ENCODE measurements at regions not wholly inside any gene's neighbourhood (a gene's known extent, or its start where the extent isn't known, plus 50 kb on each side); places are given as distances from the start of the nearest gene placed in this dataset.

GRCh38 chr7:109235316-109235715, 665.6 kb downstream of the DNAJB9 start:
- no peak overlapping the region for H3K27ac Mint-ChIP-seq
- no peaks in the 10 kb centered on the region for H3K4me1 Mint-ChIP-seq
- H3K27me3 Mint-ChIP-seq (ENCODE audit: low read depth): no peaks in the 10 kb centered on the region
- no peak for DNase-seq (ENCODE audit: low spot score in 2 of 2, unreplicated experiment in 2 of 2)
- no peak overlapping the region for H3K4me3 Mint-ChIP-seq
- H3K36me3 Mint-ChIP-seq: no peaks in the 10 kb centered on the region
- peaks cover 18% of the 10 kb centered on the region for H3K9me3 Mint-ChIP-seq
- no peak for TF ChIP-seq CTCF (IDR thresholded peaks at IDR 0.05; ENCODE audit: unreplicated experiment)

- no peak for DNase-seq (ENCODE audit: low spot score in 2 of 2, unreplicated experiment in 2 of 2)
- Mint-ChIP-seq H3K27ac (no peak overlapping the region), H3K9me3 (peaks cover 4% of the 10 kb centered on the region), H3K27me3 (ENCODE audit: low read depth) (no peaks in the 10 kb centered on the region), H3K4me3 (no peak overlapping the region), H3K36me3 (no peaks in the 10 kb centered on the region), H3K4me1 (peaks cover 2% of the 10 kb centered on the region)
- no peak for TF ChIP-seq CTCF (IDR thresholded peaks at IDR 0.05; ENCODE audit: unreplicated experiment)
Measured at GRCh38 chr7:109246330-109247077, 676.8 kb downstream of the DNAJB9 start.

- H3K27ac Mint-ChIP-seq: no peak overlapping the region
- no peaks in the 10 kb centered on the region for H3K27me3 Mint-ChIP-seq (ENCODE audit: low read depth)
- no peak for TF ChIP-seq CTCF (IDR thresholded peaks at IDR 0.05; ENCODE audit: unreplicated experiment)
- H3K4me3 Mint-ChIP-seq: no peak overlapping the region
- H3K4me1 Mint-ChIP-seq: no peaks in the 10 kb centered on the region
- DNase-seq (ENCODE audit: low spot score in 2 of 2, unreplicated experiment in 2 of 2): no peak
- no peaks in the 10 kb centered on the region for H3K36me3 Mint-ChIP-seq
- H3K9me3 Mint-ChIP-seq: peaks cover 2% of the 10 kb centered on the region
Measured at GRCh38 chr7:109256762-109257560, 687.3 kb downstream of the DNAJB9 start.

GRCh38 chr7:109259151-109259550, 689.5 kb downstream of the DNAJB9 start:
- no peaks in the 10 kb centered on the region for H3K36me3 Mint-ChIP-seq
- H3K27ac Mint-ChIP-seq: no peak overlapping the region
- H3K4me1 Mint-ChIP-seq: no peaks in the 10 kb centered on the region

GRCh38 chr7:109261781-109262180, 692.1 kb downstream of the DNAJB9 start:
- no peak overlapping the region for H3K27ac Mint-ChIP-seq
- peaks cover 4% of the 10 kb centered on the region for H3K9me3 Mint-ChIP-seq
- no peak overlapping the region for H3K4me3 Mint-ChIP-seq
- no peaks in the 10 kb centered on the region for H3K4me1 Mint-ChIP-seq
- H3K36me3 Mint-ChIP-seq: no peaks in the 10 kb centered on the region
- DNase-seq (ENCODE audit: low spot score in 2 of 2, unreplicated experiment in 2 of 2): no peak
- TF ChIP-seq CTCF (IDR thresholded peaks at IDR 0.05; ENCODE audit: unreplicated experiment): no peak
- no peaks in the 10 kb centered on the region for H3K27me3 Mint-ChIP-seq (ENCODE audit: low read depth)

More at GRCh38 chr7:109259151-109259550, 689.5 kb downstream of the DNAJB9 start:
- H3K27me3 Mint-ChIP-seq (ENCODE audit: low read depth): no peaks in the 10 kb centered on the region
- H3K4me3 Mint-ChIP-seq: no peak overlapping the region
- no peak for TF ChIP-seq CTCF (IDR thresholded peaks at IDR 0.05; ENCODE audit: unreplicated experiment)
- H3K9me3 Mint-ChIP-seq: peaks cover 4% of the 10 kb centered on the region
- DNase-seq (ENCODE audit: low spot score in 2 of 2, unreplicated experiment in 2 of 2): no peak

All from mesothelial cell of epicardium (in vitro differentiated cells).